Gastroesophageal sphincter (tissue), 3 donors: ENCODE measurements at regions not wholly inside any gene's neighbourhood (a gene's known extent, or its start where the extent isn't known, plus 50 kb on each side); places are given as distances from the start of the nearest gene placed in this dataset.

ENCODE experiments used
- CTCF ChIP-seq, 4 experiments: fragments of 200-600 bp in 2 of 4; fragments of 450-650 bp in 2 of 4; sonication (generic) in 1 of 4; IDR thresholded peaks; one replicate each; pipeline ENCODE4 v1.5.1; 2017 to 2019; ENCODE audit warnings: antibody characterized with exemption in 4 of 4, mild to moderate bottlenecking in 2 of 4, moderate library complexity in 2 of 4
- POLR2A ChIP-seq, 2 donors: fragments of 450-650 bp; IDR thresholded peaks; one replicate each; pipeline ENCODE4 v1.6.1; 2017; ENCODE audit warnings: antibody characterized with exemption in 2 of 2, mild to moderate bottlenecking in 2 of 2, moderate library complexity in 1 of 2

- TF ChIP-seq CTCF (IDR thresholded peaks at IDR 0.05): no peak
- no peak for TF ChIP-seq POLR2A (IDR thresholded peaks at IDR 0.05)
These were observed 119.7 kb upstream of the IGSF10 start for GRCh38 chr3:151580591-151580990.
